ENCODE measurements at regions not wholly inside any gene's neighbourhood (a gene's known extent, or its start where the extent isn't known, plus 50 kb on each side); places are given as distances from the start of the nearest gene placed in this dataset.

GRCh38 chr2:204012072-204012653, 75.6 kb downstream of the ICOS start:
- TF ChIP-seq POLR2A (IDR thresholded peaks at IDR 0.05) (no peak), CTCF (IDR thresholded peaks at IDR 0.05) (no peak)

Data from lower leg skin (tissue), 3 donors.